HG03520 (cell line): ENCODE measurements at regions not wholly inside any gene's neighbourhood (a gene's known extent, or its start where the extent isn't known, plus 50 kb on each side); places are given as distances from the start of the nearest gene placed in this dataset.
"Not testable (repeated sequence)": the region's sequence is repeated elsewhere in the genome, so short reads cannot be mapped to it uniquely, and the experiment has no call there.

Experiments used
- ATAC-seq: cut with Tn5 transposase; IDR thresholded peaks from one replicate; pipeline ENCODE4 v1.9.1; 2021; ENCODE audit warnings: mild to moderate bottlenecking, moderate library complexity; ENCODE audit not compliant: unreplicated experiment

GRCh38 chr10:8830876-8831275 lies 776.4 kb downstream of the GATA3 start:
- no peak for ATAC-seq

- no peak for ATAC-seq
Observed at GRCh38 chr10:8835453-8836167, 781.1 kb downstream of the GATA3 start.

- ATAC-seq: no peak
Observed at GRCh38 chr10:8840356-8840755, 785.9 kb downstream of the GATA3 start.

GRCh38 chr10:8844141-8844540 lies 789.7 kb downstream of the GATA3 start:
- ATAC-seq: no peak

GRCh38 chr10:8852546-8852945 lies 798.1 kb downstream of the GATA3 start:
- ATAC-seq: no peak

- no peak for ATAC-seq
Observed at GRCh38 chr10:8853048-8853447, 798.6 kb downstream of the GATA3 start.

- not testable (repeated sequence) for ATAC-seq
Observed at GRCh38 chr10:8868924-8869323, 814.4 kb downstream of the GATA3 start.

- no peak for ATAC-seq
Observed at GRCh38 chr10:8873310-8873709, 818.8 kb downstream of the GATA3 start.

GRCh38 chr10:8874268-8874667 lies 819.8 kb downstream of the GATA3 start:
- ATAC-seq: no peak

- no peak for ATAC-seq
Observed at GRCh38 chr10:8874972-8875371, 820.5 kb downstream of the GATA3 start.

GRCh38 chr10:8876171-8876570 lies 821.7 kb downstream of the GATA3 start:
- no peak for ATAC-seq

- no peak for ATAC-seq
Observed at GRCh38 chr10:8889538-8889937, 835.0 kb downstream of the GATA3 start.

- no peak for ATAC-seq
Observed at GRCh38 chr10:8893102-8893501, 838.6 kb downstream of the GATA3 start.

- ATAC-seq: no peak
Observed at GRCh38 chr10:8894148-8894547, 839.7 kb downstream of the GATA3 start.

- ATAC-seq: no peak
Observed at GRCh38 chr10:8897769-8898168, 843.3 kb downstream of the GATA3 start.

- no peak for ATAC-seq
Observed at GRCh38 chr10:8898745-8899330, 844.4 kb downstream of the GATA3 start.

GRCh38 chr10:8902926-8903325 lies 848.4 kb downstream of the GATA3 start:
- ATAC-seq: no peak

- ATAC-seq: no peak
Observed at GRCh38 chr10:8908013-8908412, 853.5 kb downstream of the GATA3 start.

- ATAC-seq: no peak
Observed at GRCh38 chr10:8910314-8910713, 855.8 kb downstream of the GATA3 start.

- ATAC-seq: no peak
Observed at GRCh38 chr10:8911032-8911431, 856.5 kb downstream of the GATA3 start.

- no peak for ATAC-seq
Observed at GRCh38 chr10:8912108-8912507, 857.6 kb downstream of the GATA3 start.

GRCh38 chr10:8913720-8914119 lies 859.2 kb downstream of the GATA3 start:
- ATAC-seq: no peak

GRCh38 chr10:8919280-8919679 lies 864.8 kb downstream of the GATA3 start:
- no peak for ATAC-seq
